ENCODE measurements at regions not wholly inside any gene's neighbourhood (a gene's known extent, or its start where the extent isn't known, plus 50 kb on each side); places are given as distances from the start of the nearest gene placed in this dataset.
A peak's percentile ranks its signal among the peaks of the same experiment; 100 is the strongest.

GRCh38 chr11:92875473-92875872, 94.0 kb upstream of the MTNR1B start:
- Histone ChIP-seq H3K4me3 (ENCODE audit: control insufficient read depth in 2 of 3, extremely low read depth in 1 of 3, insufficient read depth in 2 of 3, low read depth in 1 of 3, low read length in 3 of 3) (no peak overlapping the region), H3K9ac (ENCODE audit: control insufficient read depth, extremely low read depth, insufficient read depth, low read length) (no peak overlapping the region), H2AFZ (ENCODE audit: control insufficient read depth, low read length) (no peak overlapping the region), H3K27ac (ENCODE audit: control insufficient read depth, insufficient read depth, low read length) (no peak overlapping the region), H3K27me3 (ENCODE audit: control insufficient read depth, extremely low read depth, insufficient read depth, low read length) (no peaks in the 10 kb centered on the region), H3K4me1 (ENCODE audit: control insufficient read depth, extremely low read depth, insufficient read depth, low read length) (peaks cover 13% of the 10 kb centered on the region), H3K9me3 (ENCODE audit: control insufficient read depth, low read depth, low read length) (no peaks in the 10 kb centered on the region), H3K79me2 (ENCODE audit: control insufficient read depth, insufficient read depth, low read length) (no peaks in the 10 kb centered on the region), H3K4me2 (ENCODE audit: control insufficient read depth, extremely low read depth, insufficient read depth, low read depth, low read length) (no peak overlapping the region), H4K20me1 (ENCODE audit: control insufficient read depth, extremely low read depth, insufficient read depth, low read length) (no peaks in the 10 kb centered on the region), H3K36me3 (ENCODE audit: control insufficient read depth in 2 of 2, extremely low read depth in 1 of 2, insufficient read depth in 2 of 2, low read length in 2 of 2) (no peaks in the 10 kb centered on the region), H3K9me1 (ENCODE audit: control insufficient read depth, extremely low read depth, insufficient read depth, low read length) (no peaks in the 10 kb centered on the region)
- DNase-seq (ENCODE audit: low read depth, low spot score) (no peak), FAIRE-seq (no peak)
- TF ChIP-seq, protein P1, sequence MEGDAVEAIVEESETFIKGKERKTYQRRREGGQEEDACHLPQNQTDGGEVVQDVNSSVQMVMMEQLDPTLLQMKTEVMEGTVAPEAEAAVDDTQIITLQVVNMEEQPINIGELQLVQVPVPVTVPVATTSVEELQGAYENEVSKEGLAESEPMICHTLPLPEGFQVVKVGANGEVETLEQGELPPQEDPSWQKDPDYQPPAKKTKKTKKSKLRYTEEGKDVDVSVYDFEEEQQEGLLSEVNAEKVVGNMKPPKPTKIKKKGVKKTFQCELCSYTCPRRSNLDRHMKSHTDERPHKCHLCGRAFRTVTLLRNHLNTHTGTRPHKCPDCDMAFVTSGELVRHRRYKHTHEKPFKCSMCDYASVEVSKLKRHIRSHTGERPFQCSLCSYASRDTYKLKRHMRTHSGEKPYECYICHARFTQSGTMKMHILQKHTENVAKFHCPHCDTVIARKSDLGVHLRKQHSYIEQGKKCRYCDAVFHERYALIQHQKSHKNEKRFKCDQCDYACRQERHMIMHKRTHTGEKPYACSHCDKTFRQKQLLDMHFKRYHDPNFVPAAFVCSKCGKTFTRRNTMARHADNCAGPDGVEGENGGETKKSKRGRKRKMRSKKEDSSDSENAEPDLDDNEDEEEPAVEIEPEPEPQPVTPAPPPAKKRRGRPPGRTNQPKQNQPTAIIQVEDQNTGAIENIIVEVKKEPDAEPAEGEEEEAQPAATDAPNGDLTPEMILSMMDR (optimal IDR thresholded peaks at IDR 0.05 in 1 of 3, IDR thresholded peaks at IDR 0.05 in 1 of 3, conservative IDR thresholded peaks at IDR 0.05 in 1 of 3; ENCODE audit: extremely low read depth in 1 of 3, insufficient read depth in 2 of 3, low read length in 3 of 3): no peak
- TF ChIP-seq EZH2 (IDR thresholded peaks at IDR 0.05; ENCODE audit: low read length): no peak
- dilution Hi-C loops (cut with MboI; ENCODE audit: extremely low pct_ligation_motif_present, low sequenced_read_pairs): no loop called here

DNA sequence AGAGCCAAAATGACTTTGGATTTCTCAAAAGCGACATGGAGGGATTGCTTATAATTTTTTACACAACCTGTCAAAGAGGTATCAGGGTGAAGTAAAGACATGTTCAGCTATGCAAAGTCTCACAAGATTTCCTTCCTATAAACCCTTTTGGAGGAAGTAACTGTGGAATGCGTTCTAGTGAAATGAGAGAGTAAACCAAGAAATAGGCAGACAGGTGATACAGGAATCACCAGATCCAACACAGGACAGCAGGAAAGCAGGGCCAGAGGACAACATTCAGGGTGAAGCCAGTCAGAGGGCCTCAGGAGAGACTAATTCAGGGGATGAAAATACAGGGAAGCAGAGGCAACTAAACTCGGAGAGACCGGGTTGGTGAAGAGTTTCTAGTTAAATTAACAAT, 90.4 kb upstream of the MTNR1B start:
- DNase-seq (ENCODE audit: low read depth, low spot score) (no peak), FAIRE-seq (peak; percentile 20)
- dilution Hi-C loops (cut with MboI; ENCODE audit: extremely low pct_ligation_motif_present, low sequenced_read_pairs): no loop called here

More for the DNA sequence above, 90.4 kb upstream of the MTNR1B start:
- TF ChIP-seq EZH2 (IDR thresholded peaks at IDR 0.05; ENCODE audit: low read length): no peak
- TF ChIP-seq, protein P1 (optimal IDR thresholded peaks at IDR 0.05 in 1 of 3, IDR thresholded peaks at IDR 0.05 in 1 of 3, conservative IDR thresholded peaks at IDR 0.05 in 1 of 3; ENCODE audit: extremely low read depth in 1 of 3, insufficient read depth in 2 of 3, low read length in 3 of 3): no peak
- no peaks in the 10 kb centered on the region for H3K36me3 ChIP-seq (ENCODE audit: control insufficient read depth in 2 of 2, extremely low read depth in 1 of 2, insufficient read depth in 2 of 2, low read length in 2 of 2)
- H3K4me1 ChIP-seq (ENCODE audit: control insufficient read depth, extremely low read depth, insufficient read depth, low read length): peaks cover 17% of the 10 kb centered on the region
- H4K20me1 ChIP-seq (ENCODE audit: control insufficient read depth, extremely low read depth, insufficient read depth, low read length): no peaks in the 10 kb centered on the region
- no peaks in the 10 kb centered on the region for H3K9me1 ChIP-seq (ENCODE audit: control insufficient read depth, extremely low read depth, insufficient read depth, low read length)
- H3K4me2 ChIP-seq (ENCODE audit: control insufficient read depth, extremely low read depth, insufficient read depth, low read depth, low read length): no peak overlapping the region
- H3K79me2 ChIP-seq (ENCODE audit: control insufficient read depth, insufficient read depth, low read length): no peaks in the 10 kb centered on the region
- H3K4me3 ChIP-seq (ENCODE audit: control insufficient read depth in 2 of 3, extremely low read depth in 1 of 3, insufficient read depth in 2 of 3, low read depth in 1 of 3, low read length in 3 of 3): no peak overlapping the region
- no peak overlapping the region for H3K9ac ChIP-seq (ENCODE audit: control insufficient read depth, extremely low read depth, insufficient read depth, low read length)
- no peak overlapping the region for H3K27ac ChIP-seq (ENCODE audit: control insufficient read depth, insufficient read depth, low read length)
- no peaks in the 10 kb centered on the region for H3K27me3 ChIP-seq (ENCODE audit: control insufficient read depth, extremely low read depth, insufficient read depth, low read length)
- H3K9me3 ChIP-seq (ENCODE audit: control insufficient read depth, low read depth, low read length): no peaks in the 10 kb centered on the region
- H2AFZ ChIP-seq (ENCODE audit: control insufficient read depth, low read length): no peak overlapping the region

Data from keratinocyte (primary cell).